Left lung (tissue), 4 donors: ENCODE measurements at regions not wholly inside any gene's neighbourhood (a gene's known extent, or its start where the extent isn't known, plus 50 kb on each side); places are given as distances from the start of the nearest gene placed in this dataset.

Experiments used
- ATAC-seq: fragments of 200-7000 bp; cut with Tn5 transposase; one replicate; pipeline ENCODE4 v1.9.1; 2020; ENCODE audit warnings: moderate library complexity
- DNase-seq, 4 donors: peaks; one replicate each; pipeline ENCODE4 v3.0.0-alpha.2; 2013 to 2020
- H3K27ac ChIP-seq, 2 donors: fragments of 200-600 bp; sonication (generic) in 1 of 2; one replicate each; pipeline versions ENCODE4 v1.5.0 to v1.8.0; 2020 to 2021
- H3K27me3 ChIP-seq, 2 donors: fragments of 200-600 bp; sonication (generic) in 1 of 2; one replicate each; pipeline versions ENCODE4 v1.5.0 to v1.8.0; 2020 to 2021
- H3K36me3 ChIP-seq, 2 donors: fragments of 200-600 bp; sonication (generic) in 1 of 2; one replicate each; pipeline versions ENCODE4 v1.5.0 to v1.8.0; 2020 to 2021
- H3K4me1 ChIP-seq, 2 donors: fragments of 200-600 bp; one replicate each; pipeline ENCODE4 v1.8.0; 2021
- H3K4me3 ChIP-seq, 2 donors: fragments of 200-600 bp; sonication (generic) in 1 of 2; one replicate each; pipeline versions ENCODE4 v1.5.0 to v1.8.0; 2020 to 2021; ENCODE audit warnings: mild to moderate bottlenecking in 1 of 2
- H3K9me3 ChIP-seq, 2 donors: fragments of 200-600 bp; sonication (generic) in 1 of 2; one replicate each; pipeline versions ENCODE4 v1.5.0 to v1.8.0; 2020 to 2021
- intact Hi-C, 2 donors: fragments of 100-400 bp; cut with DNase I; formaldehyde crosslinking; loops; one replicate each; pipeline versions ENCODE4 v1.11.2 to v1.14.2; 2022
- TF ChIP-seq, protein P1 (sequence below), 2 donors: fragments of 200-600 bp; sonication (generic) in 1 of 2; IDR thresholded peaks; one replicate each; pipeline versions ENCODE4 v1.5.0 to v1.8.0; 2021; ENCODE audit warnings: antibody characterized with exemption in 2 of 2
- donor health status: DM: no; HTN: yes; CAD: no.
- donor health status: DM: no; HTN: no; CAD: no.

DNA sequence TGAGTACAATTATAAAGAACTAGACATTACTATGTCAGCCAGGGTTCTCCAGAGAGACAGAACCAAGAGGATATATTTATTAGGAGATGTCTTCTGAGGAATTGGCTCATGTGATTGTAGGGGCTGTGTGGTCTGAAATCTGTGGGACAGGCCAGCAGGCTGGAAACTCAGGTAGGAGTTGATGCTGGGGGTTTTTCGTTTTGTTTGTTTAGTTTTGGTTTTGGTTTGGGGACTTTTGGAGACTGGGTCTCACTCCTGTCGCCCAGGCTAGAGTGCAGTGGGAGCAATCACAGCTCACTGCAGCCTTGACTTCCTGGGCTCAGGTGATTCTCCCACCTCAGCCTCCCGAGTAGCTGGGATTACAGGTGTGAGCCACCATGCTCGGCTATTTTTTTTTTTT, 132.9 kb upstream of the ERRFI1 start:
- intact Hi-C loops: no loop called here
- ATAC-seq (no peak), DNase-seq (no peak)
- Histone ChIP-seq H3K27me3 (no peaks in the 10 kb centered on the region), H3K4me1 (peaks cover 0 to 15% of the 10 kb centered on the region in 2 donors), H3K9me3 (no peaks in the 10 kb centered on the region), H3K27ac (no peak overlapping the region), H3K36me3 (no peaks in the 10 kb centered on the region), H3K4me3 (no peak overlapping the region)
- TF ChIP-seq, protein P1, sequence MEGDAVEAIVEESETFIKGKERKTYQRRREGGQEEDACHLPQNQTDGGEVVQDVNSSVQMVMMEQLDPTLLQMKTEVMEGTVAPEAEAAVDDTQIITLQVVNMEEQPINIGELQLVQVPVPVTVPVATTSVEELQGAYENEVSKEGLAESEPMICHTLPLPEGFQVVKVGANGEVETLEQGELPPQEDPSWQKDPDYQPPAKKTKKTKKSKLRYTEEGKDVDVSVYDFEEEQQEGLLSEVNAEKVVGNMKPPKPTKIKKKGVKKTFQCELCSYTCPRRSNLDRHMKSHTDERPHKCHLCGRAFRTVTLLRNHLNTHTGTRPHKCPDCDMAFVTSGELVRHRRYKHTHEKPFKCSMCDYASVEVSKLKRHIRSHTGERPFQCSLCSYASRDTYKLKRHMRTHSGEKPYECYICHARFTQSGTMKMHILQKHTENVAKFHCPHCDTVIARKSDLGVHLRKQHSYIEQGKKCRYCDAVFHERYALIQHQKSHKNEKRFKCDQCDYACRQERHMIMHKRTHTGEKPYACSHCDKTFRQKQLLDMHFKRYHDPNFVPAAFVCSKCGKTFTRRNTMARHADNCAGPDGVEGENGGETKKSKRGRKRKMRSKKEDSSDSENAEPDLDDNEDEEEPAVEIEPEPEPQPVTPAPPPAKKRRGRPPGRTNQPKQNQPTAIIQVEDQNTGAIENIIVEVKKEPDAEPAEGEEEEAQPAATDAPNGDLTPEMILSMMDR (IDR thresholded peaks at IDR 0.05): no peak

DNA sequence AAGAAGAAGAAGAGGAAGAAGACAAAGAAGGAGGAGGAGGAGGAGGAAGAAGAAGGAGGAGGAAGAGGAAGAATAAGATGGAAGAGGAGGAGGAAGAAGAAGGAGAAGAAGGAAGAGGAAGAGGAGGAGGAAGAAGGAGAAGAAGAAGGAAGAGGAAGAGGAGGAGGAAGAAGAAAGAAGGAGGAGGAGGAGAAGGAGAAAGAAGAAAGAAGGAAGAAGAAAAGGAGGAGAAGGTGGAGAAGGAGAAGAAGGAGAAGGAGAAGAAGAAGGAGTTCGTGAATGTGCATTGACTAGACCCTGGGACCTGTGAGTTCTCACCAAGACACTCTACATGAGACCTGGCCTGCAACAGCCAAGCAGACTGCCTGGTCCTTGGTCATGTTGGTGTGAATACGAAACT, 131.7 kb upstream of the ERRFI1 start:
- DNase-seq (no peak), ATAC-seq (no peak)
- TF ChIP-seq, protein P1 (IDR thresholded peaks at IDR 0.05): no peak
- H3K4me1 ChIP-seq: peaks cover 0 to 15% of the 10 kb centered on the region in 2 donors
- no peak overlapping the region for H3K27ac ChIP-seq
- H3K4me3 ChIP-seq: no peak overlapping the region
- H3K9me3 ChIP-seq: no peaks in the 10 kb centered on the region
- H3K36me3 ChIP-seq: no peaks in the 10 kb centered on the region
- intact Hi-C loops: no loop called here
- H3K27me3 ChIP-seq: no peaks in the 10 kb centered on the region

DNA sequence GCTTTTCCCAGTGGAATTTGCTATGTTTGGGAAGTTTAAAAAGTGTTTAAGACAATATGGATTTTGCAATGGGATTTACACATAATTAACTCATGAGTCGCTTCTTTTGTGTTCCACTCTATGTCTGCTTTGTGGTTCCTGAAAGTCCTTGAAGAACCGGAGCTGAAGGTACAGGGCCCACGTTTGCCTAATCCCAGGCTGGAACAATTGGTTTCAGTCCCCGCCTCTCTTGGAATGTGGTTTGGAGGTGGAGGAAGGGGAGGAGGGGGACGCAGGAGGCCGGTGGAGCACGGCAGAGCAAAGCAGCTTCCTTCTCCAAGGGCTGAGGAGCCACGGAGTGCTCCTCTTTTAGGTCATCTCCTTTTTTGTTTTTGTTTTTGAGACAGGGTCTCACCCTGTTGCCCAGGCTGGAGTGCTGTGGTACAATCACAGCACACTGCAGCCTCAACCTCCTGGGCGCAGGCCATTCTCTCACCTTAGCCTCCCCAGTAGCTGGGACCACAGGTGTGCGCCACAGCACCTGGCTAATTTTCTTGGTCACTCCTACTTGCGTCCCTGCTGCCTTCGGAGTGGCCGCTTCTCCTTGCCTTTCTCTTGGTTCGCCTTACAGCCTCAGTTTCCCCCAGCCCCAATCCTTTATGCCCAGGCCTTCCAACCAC, 129.5 kb upstream of the ERRFI1 start:
- Histone ChIP-seq H3K27ac (no peak overlapping the region), H3K4me1 (peaks cover 0 to 15% of the 10 kb centered on the region in 2 donors), H3K27me3 (no peaks in the 10 kb centered on the region), H3K4me3 (no peak overlapping the region), H3K9me3 (no peaks in the 10 kb centered on the region), H3K36me3 (no peaks in the 10 kb centered on the region)
- intact Hi-C loops: no loop called here
- peak in 1 of 4 donors; percentile 48 for DNase-seq
- TF ChIP-seq, protein P1 (IDR thresholded peaks at IDR 0.05): no peak
- peak; percentile 89 for ATAC-seq

DNA sequence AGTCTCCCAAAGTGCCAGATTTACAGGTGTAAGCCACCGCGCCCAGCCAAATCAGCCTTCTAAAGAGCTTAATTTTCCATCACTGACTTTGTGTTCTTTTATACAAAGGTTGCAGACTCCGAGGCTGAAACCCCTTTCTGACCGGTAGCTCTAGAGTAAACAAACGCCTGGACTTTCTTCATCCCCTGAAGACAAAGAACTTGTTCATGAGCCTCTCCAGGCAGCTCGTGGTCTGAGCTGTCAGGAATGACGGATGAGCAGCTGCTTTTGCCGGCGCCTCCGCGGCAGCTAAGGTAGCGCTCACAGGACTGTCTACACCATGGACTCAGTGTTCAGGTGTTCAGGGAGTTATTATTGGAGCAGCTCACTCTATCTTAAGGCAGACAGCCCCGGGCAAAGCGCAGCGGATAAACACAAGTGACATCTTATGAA, 128.5 kb upstream of the ERRFI1 start:
- DNase-seq (no peak), ATAC-seq (peak; percentile 30)
- Histone ChIP-seq H3K4me3 (no peak overlapping the region), H3K9me3 (no peaks in the 10 kb centered on the region), H3K27ac (no peak overlapping the region), H3K4me1 (peaks cover 0 to 15% of the 10 kb centered on the region in 2 donors), H3K36me3 (no peaks in the 10 kb centered on the region), H3K27me3 (no peaks in the 10 kb centered on the region)
- intact Hi-C loops: no loop called here
- TF ChIP-seq, protein P1 (IDR thresholded peaks at IDR 0.05): no peak

DNA sequence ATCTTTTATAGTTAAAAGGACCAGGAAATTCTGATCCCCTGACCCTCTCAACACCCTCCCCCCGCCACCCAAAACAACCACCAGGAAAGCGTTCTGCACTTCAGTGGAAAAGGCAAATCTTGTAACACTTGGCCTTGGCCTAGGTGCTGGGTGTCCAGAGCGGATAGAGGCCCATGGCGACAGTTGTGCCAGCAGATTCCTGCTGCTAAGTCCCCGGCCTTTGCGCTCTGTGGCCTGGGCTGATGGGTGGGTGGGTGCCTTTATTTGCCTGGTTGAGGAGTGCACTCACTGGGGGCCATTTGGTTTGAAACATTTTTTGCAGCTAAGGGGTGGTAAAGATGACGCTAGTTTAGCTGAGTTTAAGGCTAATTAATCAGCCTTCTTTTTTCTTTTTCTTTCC, 127.9 kb upstream of the ERRFI1 start:
- TF ChIP-seq, protein P1 (IDR thresholded peaks at IDR 0.05): no peak
- ATAC-seq (no peak), DNase-seq (no peak)
- intact Hi-C loops: no loop called here
- Histone ChIP-seq H3K27me3 (no peaks in the 10 kb centered on the region), H3K27ac (no peak overlapping the region), H3K4me3 (no peak overlapping the region), H3K36me3 (no peaks in the 10 kb centered on the region), H3K9me3 (no peaks in the 10 kb centered on the region), H3K4me1 (peaks cover 0 to 15% of the 10 kb centered on the region in 2 donors)
